Hepatocyte (in vitro differentiated cells): ENCODE measurements at regions not wholly inside any gene's neighbourhood (a gene's known extent, or its start where the extent isn't known, plus 50 kb on each side); places are given as distances from the start of the nearest gene placed in this dataset.

Source experiments
- CTCF ChIP-seq: fragments of 200-600 bp; sonication (generic); IDR thresholded peaks from 2 replicates; pipeline ENCODE4 v1.5.1; 2016; ENCODE audit warnings: antibody characterized with exemption, mild to moderate bottlenecking; ENCODE audit not compliant: poor library complexity
- EZH2 ChIP-seq: fragments of 200-600 bp; sonication (generic); IDR thresholded peaks from 2 replicates; pipeline ENCODE4 v1.6.1; 2016; ENCODE audit warnings: antibody characterized with exemption, mild to moderate bottlenecking, borderline replicate concordance
- EZH2phosphoT487 ChIP-seq: fragments of 200-600 bp; sonication (generic); IDR thresholded peaks from one replicate; pipeline ENCODE4 v1.6.1; 2018; ENCODE audit warnings: antibody characterized with exemption, mild to moderate bottlenecking, low read depth, moderate library complexity; ENCODE audit not compliant: unreplicated experiment, severe bottlenecking

GRCh38 chr13:85853161-85853894 lies 54.1 kb upstream of the SLITRK6 start:
- TF ChIP-seq CTCF (no peak), EZH2 (no peak), EZH2phosphoT487 (no peak)
